ENCODE measurements at regions not wholly inside any gene's neighbourhood (a gene's known extent, or its start where the extent isn't known, plus 50 kb on each side); places are given as distances from the start of the nearest gene placed in this dataset.

GRCh38 chr3:127105587-127105986 is 87.3 kb upstream of the PRR23E start:
- H3K4me1 Mint-ChIP-seq = no peaks in the 10 kb centered on the region
- CTCF ChIA-PET = no interaction called here
- H3K27ac Mint-ChIP-seq = no peak overlapping the region
- H3K27me3 Mint-ChIP-seq = peaks cover 6% of the 10 kb centered on the region
- H3K9me3 Mint-ChIP-seq = no peaks in the 10 kb centered on the region
- no peak for DNase-seq
- POLR2A ChIA-PET = no interaction called here
- no peak overlapping the region for H3K4me3 Mint-ChIP-seq
- H3K36me3 Mint-ChIP-seq (ENCODE audit: low read depth) = no peaks in the 10 kb centered on the region

DNA sequence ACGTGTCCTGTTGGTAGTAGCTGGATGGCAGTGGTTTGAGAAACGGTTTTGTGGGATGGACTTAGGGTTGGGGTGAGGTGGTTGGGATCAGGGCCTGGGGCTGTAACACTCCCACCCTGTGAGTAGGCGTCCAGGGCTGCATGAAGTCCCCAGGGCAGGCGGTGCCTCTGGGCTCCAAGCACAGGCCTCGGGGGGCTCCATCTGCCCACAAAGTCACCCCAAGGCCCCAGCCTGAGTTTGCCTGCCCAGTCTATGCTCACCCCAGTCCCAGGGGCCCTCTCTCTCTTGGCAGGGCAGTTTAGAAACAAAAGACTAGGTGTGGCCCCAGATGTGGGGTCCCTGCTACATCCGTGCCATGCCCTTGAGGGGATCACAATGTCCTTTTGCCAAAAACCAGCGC is 86.9 kb upstream of the PRR23E start:
- POLR2A ChIA-PET = no interaction called here
- no peaks in the 10 kb centered on the region for H3K9me3 Mint-ChIP-seq
- H3K27ac Mint-ChIP-seq = no peak overlapping the region
- peaks cover 6% of the 10 kb centered on the region for H3K27me3 Mint-ChIP-seq
- H3K4me3 Mint-ChIP-seq = no peak overlapping the region
- no peaks in the 10 kb centered on the region for H3K36me3 Mint-ChIP-seq (ENCODE audit: low read depth)
- H3K4me1 Mint-ChIP-seq = no peaks in the 10 kb centered on the region
- no peak for DNase-seq
- CTCF ChIA-PET = no interaction called here

GRCh38 chr3:127106456-127106855 is 86.5 kb upstream of the PRR23E start:
- Mint-ChIP-seq H3K9me3 (peaks cover 2% of the 10 kb centered on the region), H3K36me3 (ENCODE audit: low read depth) (no peaks in the 10 kb centered on the region), H3K4me3 (no peak overlapping the region), H3K4me1 (no peaks in the 10 kb centered on the region), H3K27me3 (peaks cover 8% of the 10 kb centered on the region), H3K27ac (no peak overlapping the region)
- ChIA-PET CTCF (no interaction called here), POLR2A (no interaction called here)
- DNase-seq = no peak

GRCh38 chr3:127107002-127107401 is 85.9 kb upstream of the PRR23E start:
- Mint-ChIP-seq H3K4me3 (no peak overlapping the region), H3K9me3 (peaks cover 4% of the 10 kb centered on the region), H3K36me3 (ENCODE audit: low read depth) (no peaks in the 10 kb centered on the region), H3K27ac (no peak overlapping the region), H3K27me3 (peaks cover 8% of the 10 kb centered on the region), H3K4me1 (no peaks in the 10 kb centered on the region)
- no peak for DNase-seq
- ChIA-PET POLR2A (no interaction called here), CTCF (no interaction called here)

DNA sequence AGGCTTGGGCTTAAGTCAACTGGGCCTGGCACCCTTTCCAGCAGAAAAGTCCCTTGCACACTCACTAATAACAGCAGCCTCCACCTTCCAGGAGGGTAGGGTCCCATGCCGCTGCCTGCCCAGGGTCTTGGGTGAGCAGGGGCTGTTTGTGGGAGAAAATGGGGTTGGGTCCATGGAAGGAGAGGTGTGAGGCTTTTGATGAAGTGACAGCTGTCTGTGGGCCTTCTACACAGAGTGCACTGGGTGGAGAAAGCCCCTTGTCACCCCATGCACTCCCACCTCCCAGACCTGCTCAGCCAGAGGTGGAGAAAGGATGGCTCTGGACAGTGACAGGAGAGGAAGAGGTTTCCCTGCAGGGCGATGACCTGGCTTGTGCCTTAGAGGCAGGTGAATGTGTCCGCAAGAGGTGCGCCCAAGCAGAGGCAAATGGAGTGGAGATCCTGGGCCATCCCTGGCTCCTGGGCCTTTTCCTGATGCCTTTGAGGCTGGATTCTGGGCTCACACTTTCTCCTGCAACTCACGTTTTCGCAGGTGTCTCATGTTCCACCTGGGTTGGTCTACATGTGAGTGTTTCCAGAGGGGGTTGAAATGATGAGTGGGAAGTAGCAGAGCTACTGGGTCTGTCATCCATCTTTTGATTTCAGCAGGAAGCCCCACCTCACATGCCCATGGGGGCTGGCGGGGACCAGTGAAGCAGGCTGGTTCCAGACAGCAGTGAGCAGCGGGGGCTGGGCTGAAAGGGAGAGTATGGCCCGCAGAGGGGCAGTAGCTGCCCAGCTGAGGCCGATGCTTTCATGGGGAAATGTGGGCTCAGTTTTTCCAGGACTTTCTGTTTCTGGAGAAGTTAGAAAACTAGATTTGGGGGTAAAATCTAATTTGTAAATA is 85.2 kb upstream of the PRR23E start:
- DNase-seq = no peak
- peaks cover 8% of the 10 kb centered on the region for H3K27me3 Mint-ChIP-seq
- H3K27ac Mint-ChIP-seq = no peak overlapping the region
- H3K4me1 Mint-ChIP-seq = no peaks in the 10 kb centered on the region
- peaks cover 9% of the 10 kb centered on the region for H3K9me3 Mint-ChIP-seq
- H3K36me3 Mint-ChIP-seq (ENCODE audit: low read depth) = no peaks in the 10 kb centered on the region
- ChIA-PET CTCF (no interaction called here), POLR2A (no interaction called here)
- H3K4me3 Mint-ChIP-seq = no peak overlapping the region

GRCh38 chr3:127108796-127109195 is 84.1 kb upstream of the PRR23E start:
- CTCF ChIA-PET = no interaction called here
- Mint-ChIP-seq H3K27me3 (peaks cover 8% of the 10 kb centered on the region), H3K36me3 (ENCODE audit: low read depth) (no peaks in the 10 kb centered on the region), H3K4me3 (no peak overlapping the region), H3K27ac (no peak overlapping the region), H3K4me1 (no peaks in the 10 kb centered on the region), H3K9me3 (peaks cover 13% of the 10 kb centered on the region)
- POLR2A ChIA-PET = no interaction called here
- no peak for DNase-seq

DNA sequence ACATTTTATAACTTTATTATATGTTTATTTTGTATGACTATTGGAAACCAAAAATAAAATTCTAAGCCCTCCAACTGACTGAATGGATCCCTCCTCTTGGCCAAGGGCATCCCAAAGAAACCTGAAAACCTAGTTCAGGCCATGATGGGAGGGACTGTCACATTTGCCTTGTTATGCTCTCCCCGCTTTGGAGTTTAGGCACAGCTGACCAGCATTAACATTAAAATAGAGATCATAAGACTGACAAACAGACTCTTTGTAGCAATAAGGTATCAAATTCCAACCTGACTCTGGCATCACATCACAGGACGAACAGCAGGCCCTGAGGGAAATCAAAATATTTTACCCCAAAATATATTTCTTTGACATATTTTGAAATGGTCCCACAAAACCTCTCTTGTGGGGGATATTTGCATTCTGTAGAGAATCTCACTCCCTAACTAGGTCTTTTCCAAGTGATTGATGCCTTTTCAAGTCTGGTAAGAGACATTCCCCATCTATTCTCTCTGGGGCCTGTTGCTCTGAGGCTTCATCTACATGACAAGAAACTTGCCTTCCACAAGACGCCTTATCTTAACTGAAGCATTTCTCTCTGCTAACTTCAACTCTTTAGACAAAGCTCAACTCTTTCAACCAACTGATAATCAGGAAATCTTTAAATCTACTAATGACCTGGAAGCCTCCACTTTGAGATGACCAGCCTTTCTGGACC is 81.8 kb upstream of the PRR23E start:
- ChIA-PET POLR2A (no interaction called here), CTCF (no interaction called here)
- Mint-ChIP-seq H3K9me3 (peaks cover 13% of the 10 kb centered on the region), H3K4me1 (no peaks in the 10 kb centered on the region), H3K36me3 (ENCODE audit: low read depth) (no peaks in the 10 kb centered on the region), H3K4me3 (no peak overlapping the region), H3K27ac (no peak overlapping the region), H3K27me3 (peaks cover 8% of the 10 kb centered on the region)
- no peak for DNase-seq

DNA sequence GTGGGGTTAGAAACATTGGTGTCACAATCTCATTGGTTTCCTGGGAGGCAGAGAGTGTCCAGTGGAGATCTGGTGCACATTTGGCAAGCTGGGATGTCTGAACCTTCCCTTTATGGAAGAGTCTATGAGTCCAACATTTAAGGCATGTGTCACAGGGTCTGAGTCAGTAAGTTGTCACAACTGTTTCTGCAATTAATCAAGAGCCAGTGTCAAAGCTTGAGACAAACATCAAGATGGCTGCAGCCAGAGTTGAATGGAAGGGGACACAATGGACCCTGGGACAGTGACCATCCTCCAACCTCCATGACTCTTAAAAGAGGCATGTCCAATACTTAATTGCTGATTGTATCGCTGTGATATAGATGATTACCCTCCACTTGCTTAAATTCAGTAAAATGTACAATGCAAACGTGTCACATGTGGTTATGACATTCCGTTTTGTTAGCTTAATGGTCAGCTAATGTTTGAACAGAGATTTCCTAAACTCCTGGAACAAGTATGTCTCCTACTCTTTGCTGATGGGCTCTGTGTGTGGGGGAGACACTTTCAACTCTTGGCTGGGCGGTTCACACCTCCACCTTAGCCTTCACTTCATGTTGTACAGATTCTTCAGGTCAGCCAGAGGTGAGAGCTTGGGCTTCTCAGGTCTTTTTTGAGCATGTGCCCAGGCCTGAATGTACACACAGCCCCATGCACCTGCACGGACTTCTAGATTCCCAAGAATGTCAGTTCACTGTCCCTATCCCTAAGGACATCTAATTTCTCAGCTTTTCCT is 79.9 kb upstream of the PRR23E start:
- Mint-ChIP-seq H3K4me3 (no peak overlapping the region), H3K9me3 (peaks cover 13% of the 10 kb centered on the region), H3K36me3 (ENCODE audit: low read depth) (no peaks in the 10 kb centered on the region), H3K27me3 (peaks cover 10% of the 10 kb centered on the region), H3K4me1 (no peaks in the 10 kb centered on the region), H3K27ac (no peak overlapping the region)
- ChIA-PET CTCF (no interaction called here), POLR2A (no interaction called here)
- no peak for DNase-seq

GRCh38 chr3:127113571-127113891 is 79.4 kb upstream of the PRR23E start:
- H3K4me1 Mint-ChIP-seq = no peaks in the 10 kb centered on the region
- peaks cover 13% of the 10 kb centered on the region for H3K9me3 Mint-ChIP-seq
- H3K27ac Mint-ChIP-seq = no peak overlapping the region
- no peaks in the 10 kb centered on the region for H3K36me3 Mint-ChIP-seq (ENCODE audit: low read depth)
- CTCF ChIA-PET = no interaction called here
- POLR2A ChIA-PET = no interaction called here
- H3K4me3 Mint-ChIP-seq = no peak overlapping the region
- no peak for DNase-seq
- H3K27me3 Mint-ChIP-seq = peaks cover 10% of the 10 kb centered on the region

- Mint-ChIP-seq H3K36me3 (ENCODE audit: low read depth) (no peaks in the 10 kb centered on the region), H3K9me3 (peaks cover 13% of the 10 kb centered on the region)
Observed at GRCh38 chr3:127114337-127115070, 78.4 kb upstream of the PRR23E start.

GRCh38 chr3:127115691-127116351 is 77.1 kb upstream of the PRR23E start:
- DNase-seq = no peak
- Mint-ChIP-seq H3K9me3 (peaks cover 13% of the 10 kb centered on the region), H3K36me3 (ENCODE audit: low read depth) (no peaks in the 10 kb centered on the region), H3K4me3 (no peak overlapping the region), H3K4me1 (no peaks in the 10 kb centered on the region), H3K27ac (no peak overlapping the region), H3K27me3 (peaks cover 9% of the 10 kb centered on the region)
- POLR2A ChIA-PET = no interaction called here
- CTCF ChIA-PET = no interaction called here

More at GRCh38 chr3:127114337-127115070, 78.4 kb upstream of the PRR23E start:
- H3K4me3 Mint-ChIP-seq = no peak overlapping the region
- POLR2A ChIA-PET = no interaction called here
- CTCF ChIA-PET = no interaction called here
- H3K27me3 Mint-ChIP-seq = peaks cover 10% of the 10 kb centered on the region
- DNase-seq = no peak
- no peak overlapping the region for H3K27ac Mint-ChIP-seq
- H3K4me1 Mint-ChIP-seq = no peaks in the 10 kb centered on the region

GRCh38 chr3:127118366-127118765 is 74.6 kb upstream of the PRR23E start:
- Mint-ChIP-seq H3K4me1 (no peaks in the 10 kb centered on the region), H3K4me3 (no peak overlapping the region), H3K36me3 (ENCODE audit: low read depth) (no peaks in the 10 kb centered on the region), H3K9me3 (peaks cover 3% of the 10 kb centered on the region), H3K27me3 (peaks cover 7% of the 10 kb centered on the region), H3K27ac (no peak overlapping the region)
- DNase-seq = no peak
- CTCF ChIA-PET = no interaction called here
- POLR2A ChIA-PET = no interaction called here

Measured in activated CD4-positive, alpha-beta memory T cell treated with anti-CD3 and anti-CD28 coated beads, Interleukin-2, amount 10 ng/mL, durations not matched to agents 7 days and 5 days (primary cell).